KMS-11 (cell line): ENCODE measurements at regions not wholly inside any gene's neighbourhood (a gene's known extent, or its start where the extent isn't known, plus 50 kb on each side); places are given as distances from the start of the nearest gene placed in this dataset.

Source experiments
- H2AFZ ChIP-seq: fragments of 200-600 bp; sonication (generic); 2 replicates; pipeline ENCODE4 v1.6.1; 2016; ENCODE audit warnings: antibody characterized with exemption, mixed run types, low read depth
- H3K27ac ChIP-seq: fragments of 200-600 bp; sonication (generic); 2 replicates; pipeline ENCODE4 v1.6.1; 2016; ENCODE audit warnings: mild to moderate bottlenecking, mixed run types
- H3K27me3 ChIP-seq: fragments of 200-600 bp; sonication (generic); 2 replicates; pipeline ENCODE4 v1.6.1; 2017; ENCODE audit warnings: mild to moderate bottlenecking, low read depth, mixed run types, moderate library complexity; ENCODE audit not compliant: insufficient read depth
- H3K36me3 ChIP-seq: fragments of 200-600 bp; sonication (generic); 2 replicates; pipeline ENCODE4 v1.6.1; 2017; ENCODE audit warnings: mild to moderate bottlenecking, mixed run types; ENCODE audit not compliant: insufficient read depth
- H3K4me1 ChIP-seq: fragments of 200-600 bp; sonication (generic); 2 replicates; pipeline ENCODE4 v1.6.1; 2016; ENCODE audit warnings: mild to moderate bottlenecking, low read depth, mixed run types; ENCODE audit not compliant: poor library complexity, severe bottlenecking
- H3K4me2 ChIP-seq: fragments of 200-600 bp; sonication (generic); 2 replicates; pipeline ENCODE4 v1.7.0; 2016; ENCODE audit warnings: mild to moderate bottlenecking, mixed run types
- H3K4me3 ChIP-seq: fragments of 200-600 bp; sonication (generic); IDR thresholded peaks from 2 replicates; pipeline ENCODE4 v1.6.1; 2017; ENCODE audit warnings: low read depth, low read length, mixed read lengths; ENCODE audit not compliant: insufficient read depth
- H3K79me2 ChIP-seq: fragments of 200-600 bp; sonication (generic); 2 replicates; pipeline ENCODE4 v1.6.1; 2016; ENCODE audit warnings: low read depth, mixed run types; ENCODE audit not compliant: insufficient read depth
- H3K9ac ChIP-seq: fragments of 200-600 bp; sonication (generic); 2 replicates; pipeline ENCODE4 v1.6.1; 2016; ENCODE audit warnings: mild to moderate bottlenecking, mixed run types
- H4K20me1 ChIP-seq: fragments of 200-600 bp; sonication (generic); 2 replicates; pipeline ENCODE4 v1.6.1; 2016; ENCODE audit warnings: mild to moderate bottlenecking, mixed run types; ENCODE audit not compliant: insufficient read depth
- TF ChIP-seq, protein P1 (sequence below): fragments of 200-600 bp; sonication (generic); conservative IDR thresholded peaks from 2 replicates; pipeline ENCODE4 v1.6.1; 2017; ENCODE audit warnings: low read depth, mild to moderate bottlenecking, antibody characterized with exemption, low read length, moderate library complexity, mixed read lengths

DNA sequence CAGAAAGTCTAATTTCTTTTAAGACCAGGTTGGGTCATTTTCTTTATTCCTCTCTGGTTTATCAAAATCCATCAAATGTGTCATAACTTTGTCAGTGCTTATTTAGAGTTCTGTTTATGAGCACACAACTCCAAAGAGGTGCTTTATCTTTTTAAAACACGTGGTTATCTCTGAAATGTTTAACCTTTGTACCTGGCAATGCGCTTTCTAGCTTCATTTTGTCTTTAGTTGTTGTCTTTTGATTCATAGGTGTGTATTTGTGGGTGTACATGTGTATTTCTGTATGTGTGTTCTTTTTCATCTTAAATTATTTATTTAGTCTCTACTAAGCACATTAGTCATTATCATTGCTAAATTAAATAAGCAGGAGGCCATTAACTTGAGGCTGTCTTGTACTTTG lies 251.4 kb downstream of the JRKL start:
- TF ChIP-seq, protein P1, sequence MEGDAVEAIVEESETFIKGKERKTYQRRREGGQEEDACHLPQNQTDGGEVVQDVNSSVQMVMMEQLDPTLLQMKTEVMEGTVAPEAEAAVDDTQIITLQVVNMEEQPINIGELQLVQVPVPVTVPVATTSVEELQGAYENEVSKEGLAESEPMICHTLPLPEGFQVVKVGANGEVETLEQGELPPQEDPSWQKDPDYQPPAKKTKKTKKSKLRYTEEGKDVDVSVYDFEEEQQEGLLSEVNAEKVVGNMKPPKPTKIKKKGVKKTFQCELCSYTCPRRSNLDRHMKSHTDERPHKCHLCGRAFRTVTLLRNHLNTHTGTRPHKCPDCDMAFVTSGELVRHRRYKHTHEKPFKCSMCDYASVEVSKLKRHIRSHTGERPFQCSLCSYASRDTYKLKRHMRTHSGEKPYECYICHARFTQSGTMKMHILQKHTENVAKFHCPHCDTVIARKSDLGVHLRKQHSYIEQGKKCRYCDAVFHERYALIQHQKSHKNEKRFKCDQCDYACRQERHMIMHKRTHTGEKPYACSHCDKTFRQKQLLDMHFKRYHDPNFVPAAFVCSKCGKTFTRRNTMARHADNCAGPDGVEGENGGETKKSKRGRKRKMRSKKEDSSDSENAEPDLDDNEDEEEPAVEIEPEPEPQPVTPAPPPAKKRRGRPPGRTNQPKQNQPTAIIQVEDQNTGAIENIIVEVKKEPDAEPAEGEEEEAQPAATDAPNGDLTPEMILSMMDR, result no peak
- H4K20me1 ChIP-seq, result no peaks in the 10 kb centered on the region
- no peak overlapping the region for H3K27ac ChIP-seq

DNA sequence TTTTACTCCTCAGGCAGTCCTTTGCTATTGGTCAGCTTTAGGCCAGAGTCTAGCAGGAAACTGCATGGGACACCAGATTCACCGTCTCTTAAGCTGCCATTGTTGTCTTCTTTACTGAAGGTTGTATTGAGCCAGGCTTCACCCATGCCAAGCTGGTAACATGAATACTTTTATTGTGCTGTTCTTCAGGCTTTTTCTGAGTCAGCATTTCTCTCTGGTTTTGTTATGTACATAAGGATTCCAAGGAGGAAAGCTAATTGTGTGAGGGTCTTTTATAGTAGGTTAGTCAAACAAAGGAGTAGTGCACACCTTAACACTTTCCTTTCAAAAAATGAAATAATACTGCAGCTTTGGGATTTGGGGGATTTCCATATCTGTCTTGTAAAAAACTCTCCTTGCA lies 252.8 kb downstream of the JRKL start:
- TF ChIP-seq, protein P1, result no peak
- H3K27ac ChIP-seq, result no peak overlapping the region
- no peaks in the 10 kb centered on the region for H4K20me1 ChIP-seq
- no peak overlapping the region for H3K4me3 ChIP-seq
- H3K79me2 ChIP-seq, result no peaks in the 10 kb centered on the region
- H3K9ac ChIP-seq, result no peak overlapping the region
- H2AFZ ChIP-seq, result no peak overlapping the region
- no peaks in the 10 kb centered on the region for H3K27me3 ChIP-seq
- H3K36me3 ChIP-seq, result no peaks in the 10 kb centered on the region
- no peak overlapping the region for H3K4me2 ChIP-seq
- no peaks in the 10 kb centered on the region for H3K4me1 ChIP-seq

More for the DNA sequence above, 251.4 kb downstream of the JRKL start:
- no peak overlapping the region for H3K9ac ChIP-seq
- H3K4me1 ChIP-seq, result no peaks in the 10 kb centered on the region
- no peaks in the 10 kb centered on the region for H3K27me3 ChIP-seq
- no peak overlapping the region for H3K4me2 ChIP-seq
- H3K4me3 ChIP-seq, result no peak overlapping the region
- no peaks in the 10 kb centered on the region for H3K79me2 ChIP-seq
- H2AFZ ChIP-seq, result no peak overlapping the region
- H3K36me3 ChIP-seq, result no peaks in the 10 kb centered on the region

DNA sequence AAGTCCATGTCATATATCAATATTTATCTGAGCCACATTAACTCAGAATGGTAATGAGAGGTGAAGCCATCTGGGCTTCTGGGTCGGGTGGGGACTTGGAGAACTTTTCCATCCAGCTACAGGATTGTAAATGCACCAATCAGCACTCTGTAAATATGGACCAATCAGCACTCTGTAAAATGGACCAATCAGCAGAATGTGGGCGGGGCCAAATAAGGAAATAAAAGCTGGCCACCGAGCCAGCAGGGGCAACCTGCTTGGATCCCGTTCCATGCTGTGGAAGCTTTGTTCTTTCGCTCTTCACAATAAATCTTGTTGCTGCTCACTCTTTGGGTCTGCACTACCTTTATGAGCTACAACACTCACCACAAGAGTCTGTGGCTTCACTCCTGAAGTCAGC lies 253.4 kb downstream of the JRKL start:
- TF ChIP-seq, protein P1, result no peak
- no peak overlapping the region for H3K4me3 ChIP-seq
- no peak overlapping the region for H3K9ac ChIP-seq
- no peaks in the 10 kb centered on the region for H3K36me3 ChIP-seq
- H2AFZ ChIP-seq, result no peak overlapping the region
- no peaks in the 10 kb centered on the region for H4K20me1 ChIP-seq
- H3K79me2 ChIP-seq, result no peaks in the 10 kb centered on the region
- no peak overlapping the region for H3K4me2 ChIP-seq
- no peaks in the 10 kb centered on the region for H3K4me1 ChIP-seq
- H3K27ac ChIP-seq, result no peak overlapping the region
- no peaks in the 10 kb centered on the region for H3K27me3 ChIP-seq

DNA sequence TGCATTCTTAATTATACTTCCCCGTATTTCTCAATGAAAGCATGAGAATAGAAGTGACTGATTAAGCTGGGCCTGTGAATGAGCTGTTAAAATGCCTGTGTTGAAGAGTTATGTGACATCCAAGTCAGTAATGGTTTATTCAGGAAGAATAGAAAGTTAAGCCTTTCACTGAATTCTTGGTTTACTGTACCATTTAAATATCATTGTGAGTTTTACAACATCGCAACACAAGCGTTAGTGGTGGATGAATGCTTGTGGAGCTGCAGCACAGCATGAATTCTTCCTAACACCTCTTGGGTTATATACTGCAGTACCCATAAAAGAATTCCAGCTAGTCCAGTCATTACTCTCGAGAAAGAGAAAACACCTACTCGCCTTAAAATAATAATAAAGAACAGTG lies 257.8 kb downstream of the JRKL start:
- H3K27me3 ChIP-seq, result no peaks in the 10 kb centered on the region
- no peak overlapping the region for H3K9ac ChIP-seq
- no peak overlapping the region for H3K27ac ChIP-seq
- H3K4me3 ChIP-seq, result no peak overlapping the region
- H4K20me1 ChIP-seq, result no peaks in the 10 kb centered on the region
- no peaks in the 10 kb centered on the region for H3K4me1 ChIP-seq
- H2AFZ ChIP-seq, result no peak overlapping the region
- no peaks in the 10 kb centered on the region for H3K36me3 ChIP-seq
- H3K79me2 ChIP-seq, result no peaks in the 10 kb centered on the region
- no peak overlapping the region for H3K4me2 ChIP-seq
- TF ChIP-seq, protein P1, result no peak
